ENCODE measurements at regions not wholly inside any gene's neighbourhood (a gene's known extent, or its start where the extent isn't known, plus 50 kb on each side); places are given as distances from the start of the nearest gene placed in this dataset.

GRCh38 chr2:188903740-188904139, 70.4 kb upstream of the COL3A1 start:
- TF ChIP-seq CTCF (IDR thresholded peaks at IDR 0.05; ENCODE audit: insufficient read depth, low read length, poor library complexity, severe bottlenecking) (no peak), EZH2phosphoT487 (conservative IDR thresholded peaks at IDR 0.05; ENCODE audit: low read length) (no peak)

All from SU-DHL-6 (cell line).